ENCODE measurements at regions not wholly inside any gene's neighbourhood (a gene's known extent, or its start where the extent isn't known, plus 50 kb on each side); places are given as distances from the start of the nearest gene placed in this dataset.
"Not testable (repeated sequence)": the region's sequence is repeated elsewhere in the genome, so short reads cannot be mapped to it uniquely, and the experiment has no call there.

- Histone ChIP-seq H3K4me3 (no peak overlapping the region), H3K9me3 (ENCODE audit: control insufficient read depth in 4 of 4, insufficient read depth in 3 of 4, low read length in 3 of 4) (peaks cover 0 to 2% (median 0%) of the 10 kb centered on the region in 4 donors), H3K4me1 (ENCODE audit: control insufficient read depth in 5 of 5, insufficient read depth in 5 of 5, low read length in 5 of 5) (peaks cover 0 to 8% (median 0%) of the 10 kb centered on the region in 5 donors), H3K9ac (ENCODE audit: insufficient read depth in 1 of 2, low read length in 2 of 2) (no peak overlapping the region), H3K27ac (ENCODE audit: low read depth in 1 of 2, low read length in 1 of 2) (no peak overlapping the region), H3K36me3 (ENCODE audit: control insufficient read depth in 4 of 4, insufficient read depth in 4 of 4, low read length in 4 of 4) (no peaks in the 10 kb centered on the region), H3K27me3 (ENCODE audit: control insufficient read depth in 3 of 3, insufficient read depth in 3 of 3, low read length in 2 of 3) (no peaks in the 10 kb centered on the region)
- ATAC-seq (ENCODE audit: insufficient read depth, low FRiP score) = no peak
- DNase-seq = peak in 2 of 3 donors; percentile 41 to 63
- 85% methylated on average over 4 of the region's 4 CpGs for WGBS, 2 donors
- TF ChIP-seq, protein P1, sequence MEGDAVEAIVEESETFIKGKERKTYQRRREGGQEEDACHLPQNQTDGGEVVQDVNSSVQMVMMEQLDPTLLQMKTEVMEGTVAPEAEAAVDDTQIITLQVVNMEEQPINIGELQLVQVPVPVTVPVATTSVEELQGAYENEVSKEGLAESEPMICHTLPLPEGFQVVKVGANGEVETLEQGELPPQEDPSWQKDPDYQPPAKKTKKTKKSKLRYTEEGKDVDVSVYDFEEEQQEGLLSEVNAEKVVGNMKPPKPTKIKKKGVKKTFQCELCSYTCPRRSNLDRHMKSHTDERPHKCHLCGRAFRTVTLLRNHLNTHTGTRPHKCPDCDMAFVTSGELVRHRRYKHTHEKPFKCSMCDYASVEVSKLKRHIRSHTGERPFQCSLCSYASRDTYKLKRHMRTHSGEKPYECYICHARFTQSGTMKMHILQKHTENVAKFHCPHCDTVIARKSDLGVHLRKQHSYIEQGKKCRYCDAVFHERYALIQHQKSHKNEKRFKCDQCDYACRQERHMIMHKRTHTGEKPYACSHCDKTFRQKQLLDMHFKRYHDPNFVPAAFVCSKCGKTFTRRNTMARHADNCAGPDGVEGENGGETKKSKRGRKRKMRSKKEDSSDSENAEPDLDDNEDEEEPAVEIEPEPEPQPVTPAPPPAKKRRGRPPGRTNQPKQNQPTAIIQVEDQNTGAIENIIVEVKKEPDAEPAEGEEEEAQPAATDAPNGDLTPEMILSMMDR (IDR thresholded peaks at IDR 0.05; ENCODE audit: control extremely low read depth, extremely low read depth) = no peak
Observed at GRCh38 chr9:87020169-87020950, 73.1 kb upstream of the GAS1 start.

- peaks cover 0 to 8% (median 0%) of the 10 kb centered on the region in 5 donors for H3K4me1 ChIP-seq (ENCODE audit: control insufficient read depth in 5 of 5, insufficient read depth in 5 of 5, low read length in 5 of 5)
- no peak overlapping the region for H3K4me3 ChIP-seq
- H3K27ac ChIP-seq (ENCODE audit: low read depth in 1 of 2, low read length in 1 of 2) = no peak overlapping the region
- no peaks in the 10 kb centered on the region for H3K36me3 ChIP-seq (ENCODE audit: control insufficient read depth in 4 of 4, insufficient read depth in 4 of 4, low read length in 4 of 4)
- H3K9me3 ChIP-seq (ENCODE audit: control insufficient read depth in 4 of 4, insufficient read depth in 3 of 4, low read length in 3 of 4) = peaks cover 0 to 2% (median 0%) of the 10 kb centered on the region in 4 donors
- no peaks in the 10 kb centered on the region for H3K27me3 ChIP-seq (ENCODE audit: control insufficient read depth in 3 of 3, insufficient read depth in 3 of 3, low read length in 2 of 3)
- DNase-seq = no peak
- TF ChIP-seq, protein P1 (IDR thresholded peaks at IDR 0.05; ENCODE audit: control extremely low read depth, extremely low read depth) = no peak
- H3K9ac ChIP-seq (ENCODE audit: insufficient read depth in 1 of 2, low read length in 2 of 2) = no peak overlapping the region
- ATAC-seq (ENCODE audit: insufficient read depth, low FRiP score) = no peak
- 93 to 94% methylated on average over 1 of the region's 1 CpG for WGBS, 2 donors
Observed at GRCh38 chr9:87022178-87022577, 74.9 kb upstream of the GAS1 start.

DNA sequence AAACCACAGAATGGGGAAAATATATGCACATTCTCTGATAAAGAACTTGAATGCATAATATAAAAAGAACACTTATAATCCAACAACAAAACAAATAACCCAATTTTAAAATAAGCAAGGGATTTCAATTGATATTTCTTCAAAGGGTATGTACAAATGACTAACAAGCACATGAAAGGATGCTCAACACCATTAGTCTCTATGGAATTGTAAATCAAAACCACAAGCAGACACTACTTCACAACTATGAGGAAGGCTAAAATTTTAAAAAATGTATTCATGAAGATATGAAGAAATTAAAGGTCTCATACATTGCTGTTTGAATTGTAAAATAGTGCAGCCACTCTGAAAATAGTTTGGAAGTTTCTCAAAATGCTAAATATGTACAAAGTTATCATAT is 78.9 kb upstream of the GAS1 start:
- Histone ChIP-seq H3K4me1 (ENCODE audit: control insufficient read depth in 5 of 5, insufficient read depth in 5 of 5, low read length in 5 of 5) (no peaks in the 10 kb centered on the region), H3K27me3 (ENCODE audit: control insufficient read depth in 3 of 3, insufficient read depth in 3 of 3, low read length in 2 of 3) (no peaks in the 10 kb centered on the region), H3K9ac (ENCODE audit: insufficient read depth in 1 of 2, low read length in 2 of 2) (no peak overlapping the region), H3K27ac (ENCODE audit: low read depth in 1 of 2, low read length in 1 of 2) (no peak overlapping the region), H3K4me3 (no peak overlapping the region), H3K36me3 (ENCODE audit: control insufficient read depth in 4 of 4, insufficient read depth in 4 of 4, low read length in 4 of 4) (no peaks in the 10 kb centered on the region), H3K9me3 (ENCODE audit: control insufficient read depth in 4 of 4, insufficient read depth in 3 of 4, low read length in 3 of 4) (peaks cover 0 to 2% (median 0%) of the 10 kb centered on the region in 4 donors)
- DNase-seq = no peak
- ATAC-seq (ENCODE audit: insufficient read depth, low FRiP score) = no peak
- TF ChIP-seq, protein P1 (IDR thresholded peaks at IDR 0.05; ENCODE audit: control extremely low read depth, extremely low read depth) = no peak

- not testable (repeated sequence) for H3K27me3 ChIP-seq (ENCODE audit: control insufficient read depth in 3 of 3, insufficient read depth in 3 of 3, low read length in 2 of 3); DNase-seq; H3K4me3 ChIP-seq; H3K9me3 ChIP-seq (ENCODE audit: control insufficient read depth in 4 of 4, insufficient read depth in 3 of 4, low read length in 3 of 4); ATAC-seq (ENCODE audit: insufficient read depth, low FRiP score); H3K4me1 ChIP-seq (ENCODE audit: control insufficient read depth in 5 of 5, insufficient read depth in 5 of 5, low read length in 5 of 5); H3K9ac ChIP-seq (ENCODE audit: insufficient read depth in 1 of 2, low read length in 2 of 2); H3K27ac ChIP-seq (ENCODE audit: low read depth in 1 of 2, low read length in 1 of 2); H3K36me3 ChIP-seq (ENCODE audit: control insufficient read depth in 4 of 4, insufficient read depth in 4 of 4, low read length in 4 of 4)
- WGBS, 2 donors = 89% methylated on average over 3 of the region's 4 CpGs
Observed at GRCh38 chr9:87028836-87029235, 81.5 kb upstream of the GAS1 start.

All from lung (tissue), 11 donors.